ENCODE measurements at regions not wholly inside any gene's neighbourhood (a gene's known extent, or its start where the extent isn't known, plus 50 kb on each side); places are given as distances from the start of the nearest gene placed in this dataset.

GRCh38 chr10:23557777-23558176 is 118.9 kb downstream of the OTUD1 start:
- Histone ChIP-seq H3K36me3 (ENCODE audit: control insufficient read depth in 2 of 2, insufficient read depth in 2 of 2, low read length in 1 of 2) (no peaks in the 10 kb centered on the region), H3K9me3 (replicated peaks; ENCODE audit: control insufficient read depth, insufficient read depth, low read length) (no peaks in the 10 kb centered on the region), H2AFZ (ENCODE audit: control insufficient read depth, low read depth, low read length) (no peak overlapping the region), H3K4me2 (ENCODE audit: control insufficient read depth, insufficient read depth) (no peak overlapping the region), H3K4me3 (no peak overlapping the region), H3K27ac (ENCODE audit: control insufficient read depth, insufficient read depth) (no peak overlapping the region), H3K9ac (ENCODE audit: control insufficient read depth, insufficient read depth, low read length) (no peak overlapping the region), H3K27me3 (replicated peaks in 1 of 2; ENCODE audit: control insufficient read depth in 2 of 2, insufficient read depth in 2 of 2, low read length in 1 of 2) (no peaks in the 10 kb centered on the region), H3K79me2 (ENCODE audit: control insufficient read depth, insufficient read depth, low read length) (no peaks in the 10 kb centered on the region), H3K4me1 (ENCODE audit: control insufficient read depth, insufficient read depth, low read length) (no peaks in the 10 kb centered on the region), H4K20me1 (ENCODE audit: control insufficient read depth, insufficient read depth) (no peaks in the 10 kb centered on the region)
- ChIA-PET RAD21 (ENCODE audit: unreplicated experiment) (no interaction called here), SMC1A (ENCODE audit: uncharacterized antibody, unreplicated experiment) (no interaction called here), CTCF (no interaction called here), POLR2A (no interaction called here)
- ATAC-seq (no peak), FAIRE-seq (no peak), DNase-seq (ENCODE audit: low read depth, low spot score) (no peak)
- in situ Hi-C loops (cut with MboI), result no loop called here
- BruUV-seq (replicated peaks), result no TSS peak
- intact Hi-C loops (cut with micrococcal nuclease; ENCODE audit: unreplicated experiment), result no loop called here
- WGBS (ENCODE audit: insufficient coverage, insufficient replicate concordance, low lambda C conversion rate, missing lambda C conversion rate), result 50% methylated on average over 4 of the region's 4 CpGs
- no peak for TF ChIP-seq STAT1 (conservative IDR thresholded peaks at IDR 0.05)
- TF ChIP-seq, protein P1, sequence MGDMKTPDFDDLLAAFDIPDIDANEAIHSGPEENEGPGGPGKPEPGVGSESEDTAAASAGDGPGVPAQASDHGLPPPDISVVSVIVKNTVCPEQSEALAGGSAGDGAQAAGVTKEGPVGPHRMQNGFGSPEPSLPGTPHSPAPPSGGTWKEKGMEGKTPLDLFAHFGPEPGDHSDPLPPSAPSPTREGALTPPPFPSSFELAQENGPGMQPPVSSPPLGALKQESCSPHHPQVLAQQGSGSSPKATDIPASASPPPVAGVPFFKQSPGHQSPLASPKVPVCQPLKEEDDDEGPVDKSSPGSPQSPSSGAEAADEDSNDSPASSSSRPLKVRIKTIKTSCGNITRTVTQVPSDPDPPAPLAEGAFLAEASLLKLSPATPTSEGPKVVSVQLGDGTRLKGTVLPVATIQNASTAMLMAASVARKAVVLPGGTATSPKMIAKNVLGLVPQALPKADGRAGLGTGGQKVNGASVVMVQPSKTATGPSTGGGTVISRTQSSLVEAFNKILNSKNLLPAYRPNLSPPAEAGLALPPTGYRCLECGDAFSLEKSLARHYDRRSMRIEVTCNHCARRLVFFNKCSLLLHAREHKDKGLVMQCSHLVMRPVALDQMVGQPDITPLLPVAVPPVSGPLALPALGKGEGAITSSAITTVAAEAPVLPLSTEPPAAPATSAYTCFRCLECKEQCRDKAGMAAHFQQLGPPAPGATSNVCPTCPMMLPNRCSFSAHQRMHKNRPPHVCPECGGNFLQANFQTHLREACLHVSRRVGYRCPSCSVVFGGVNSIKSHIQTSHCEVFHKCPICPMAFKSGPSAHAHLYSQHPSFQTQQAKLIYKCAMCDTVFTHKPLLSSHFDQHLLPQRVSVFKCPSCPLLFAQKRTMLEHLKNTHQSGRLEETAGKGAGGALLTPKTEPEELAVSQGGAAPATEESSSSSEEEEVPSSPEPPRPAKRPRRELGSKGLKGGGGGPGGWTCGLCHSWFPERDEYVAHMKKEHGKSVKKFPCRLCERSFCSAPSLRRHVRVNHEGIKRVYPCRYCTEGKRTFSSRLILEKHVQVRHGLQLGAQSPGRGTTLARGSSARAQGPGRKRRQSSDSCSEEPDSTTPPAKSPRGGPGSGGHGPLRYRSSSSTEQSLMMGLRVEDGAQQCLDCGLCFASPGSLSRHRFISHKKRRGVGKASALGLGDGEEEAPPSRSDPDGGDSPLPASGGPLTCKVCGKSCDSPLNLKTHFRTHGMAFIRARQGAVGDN (IDR thresholded peaks at IDR 0.05), result no peak
- TF ChIP-seq, protein P2, sequence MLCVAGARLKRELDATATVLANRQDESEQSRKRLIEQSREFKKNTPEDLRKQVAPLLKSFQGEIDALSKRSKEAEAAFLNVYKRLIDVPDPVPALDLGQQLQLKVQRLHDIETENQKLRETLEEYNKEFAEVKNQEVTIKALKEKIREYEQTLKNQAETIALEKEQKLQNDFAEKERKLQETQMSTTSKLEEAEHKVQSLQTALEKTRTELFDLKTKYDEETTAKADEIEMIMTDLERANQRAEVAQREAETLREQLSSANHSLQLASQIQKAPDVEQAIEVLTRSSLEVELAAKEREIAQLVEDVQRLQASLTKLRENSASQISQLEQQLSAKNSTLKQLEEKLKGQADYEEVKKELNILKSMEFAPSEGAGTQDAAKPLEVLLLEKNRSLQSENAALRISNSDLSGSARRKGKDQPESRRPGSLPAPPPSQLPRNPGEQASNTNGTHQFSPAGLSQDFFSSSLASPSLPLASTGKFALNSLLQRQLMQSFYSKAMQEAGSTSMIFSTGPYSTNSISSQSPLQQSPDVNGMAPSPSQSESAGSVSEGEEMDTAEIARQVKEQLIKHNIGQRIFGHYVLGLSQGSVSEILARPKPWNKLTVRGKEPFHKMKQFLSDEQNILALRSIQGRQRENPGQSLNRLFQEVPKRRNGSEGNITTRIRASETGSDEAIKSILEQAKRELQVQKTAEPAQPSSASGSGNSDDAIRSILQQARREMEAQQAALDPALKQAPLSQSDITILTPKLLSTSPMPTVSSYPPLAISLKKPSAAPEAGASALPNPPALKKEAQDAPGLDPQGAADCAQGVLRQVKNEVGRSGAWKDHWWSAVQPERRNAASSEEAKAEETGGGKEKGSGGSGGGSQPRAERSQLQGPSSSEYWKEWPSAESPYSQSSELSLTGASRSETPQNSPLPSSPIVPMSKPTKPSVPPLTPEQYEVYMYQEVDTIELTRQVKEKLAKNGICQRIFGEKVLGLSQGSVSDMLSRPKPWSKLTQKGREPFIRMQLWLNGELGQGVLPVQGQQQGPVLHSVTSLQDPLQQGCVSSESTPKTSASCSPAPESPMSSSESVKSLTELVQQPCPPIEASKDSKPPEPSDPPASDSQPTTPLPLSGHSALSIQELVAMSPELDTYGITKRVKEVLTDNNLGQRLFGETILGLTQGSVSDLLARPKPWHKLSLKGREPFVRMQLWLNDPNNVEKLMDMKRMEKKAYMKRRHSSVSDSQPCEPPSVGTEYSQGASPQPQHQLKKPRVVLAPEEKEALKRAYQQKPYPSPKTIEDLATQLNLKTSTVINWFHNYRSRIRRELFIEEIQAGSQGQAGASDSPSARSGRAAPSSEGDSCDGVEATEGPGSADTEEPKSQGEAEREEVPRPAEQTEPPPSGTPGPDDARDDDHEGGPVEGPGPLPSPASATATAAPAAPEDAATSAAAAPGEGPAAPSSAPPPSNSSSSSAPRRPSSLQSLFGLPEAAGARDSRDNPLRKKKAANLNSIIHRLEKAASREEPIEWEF (IDR thresholded peaks at IDR 0.05; ENCODE audit: insufficient replicate concordance, low read depth, low read length), result no peak
- TF ChIP-seq ZNF217 (IDR thresholded peaks at IDR 0.05), result no peak

All from GM12878 (cell line).